Activated naive CD8-positive, alpha-beta T cell treated with anti-CD3 and anti-CD28 coated beads, Interleukin-2, amount 10 ng/mL, durations not matched to agents 7 days and 5 days (primary cell): ENCODE measurements at regions not wholly inside any gene's neighbourhood (a gene's known extent, or its start where the extent isn't known, plus 50 kb on each side); places are given as distances from the start of the nearest gene placed in this dataset.

Experiments used
- ATAC-seq: fragments of 150-1000 bp; cut with Tn5 transposase; one replicate; pipeline ENCODE4 v1.10.0; 2021; ENCODE audit warnings: low read depth, moderate library complexity
- POLR2A ChIA-PET: fragments of 350-600 bp; sonication (Branson Sonifier 250); formaldehyde crosslinking; loops from one replicate; lab custom pipeline; 2021; ENCODE audit warnings: antibody characterized with exemption; lab: Charles Lee
- DNase-seq: peaks from one replicate; pipeline ENCODE4 v3.0.0; 2021
- H3K27ac Mint-ChIP-seq: one replicate; pipeline ENCODE4 v1.8.0; 2022; ENCODE audit warnings: mild to moderate bottlenecking, mixed read lengths
- H3K27me3 Mint-ChIP-seq: one replicate; pipeline ENCODE4 v1.8.0; 2022; ENCODE audit warnings: mild to moderate bottlenecking, moderate library complexity, mixed read lengths
- H3K36me3 Mint-ChIP-seq: one replicate; pipeline ENCODE4 v1.8.0; 2021; ENCODE audit warnings: mild to moderate bottlenecking, mixed read lengths
- H3K4me1 Mint-ChIP-seq: one replicate; pipeline ENCODE4 v1.8.0; 2021; ENCODE audit warnings: mixed read lengths
- H3K4me3 Mint-ChIP-seq: one replicate; pipeline ENCODE4 v1.8.0; 2022; ENCODE audit warnings: mild to moderate bottlenecking, moderate library complexity, mixed read lengths
- H3K9me3 Mint-ChIP-seq: one replicate; pipeline ENCODE4 v1.8.0; 2021; ENCODE audit warnings: mixed read lengths

DNA sequence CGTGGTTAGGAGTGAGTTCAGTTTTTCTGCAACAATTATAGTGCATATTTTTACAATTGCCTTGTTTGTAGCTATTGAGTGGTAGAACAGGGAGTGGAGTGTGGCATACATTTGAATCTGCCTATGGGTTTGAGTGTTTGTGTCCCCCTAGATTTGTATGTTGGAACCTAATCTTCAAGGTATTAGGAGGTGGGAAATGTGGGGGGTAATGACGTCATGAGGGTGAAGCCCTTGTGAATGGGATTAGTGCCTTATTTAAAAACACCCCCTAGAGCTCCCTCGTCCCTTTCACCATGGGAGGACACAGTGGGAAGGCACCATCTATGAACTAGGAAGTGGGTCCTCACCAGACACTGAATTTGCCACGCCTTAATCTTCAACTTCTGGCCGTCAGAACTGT, 819.6 kb downstream of the NLGN4X start:
- H3K9me3 Mint-ChIP-seq = peaks cover 1% of the 10 kb centered on the region
- no peak overlapping the region for H3K4me3 Mint-ChIP-seq
- no peak for DNase-seq
- H3K36me3 Mint-ChIP-seq = no peaks in the 10 kb centered on the region
- H3K27ac Mint-ChIP-seq = no peak overlapping the region
- POLR2A ChIA-PET = no interaction called here
- ATAC-seq = no peak
- no peaks in the 10 kb centered on the region for H3K27me3 Mint-ChIP-seq
- no peaks in the 10 kb centered on the region for H3K4me1 Mint-ChIP-seq

GRCh38 chrX:5402461-5402860, 826.2 kb downstream of the NLGN4X start:
- H3K27me3 Mint-ChIP-seq = no peaks in the 10 kb centered on the region
- no peak overlapping the region for H3K27ac Mint-ChIP-seq
- no peak for ATAC-seq
- POLR2A ChIA-PET = no interaction called here
- DNase-seq = no peak
- H3K4me1 Mint-ChIP-seq = no peaks in the 10 kb centered on the region
- no peaks in the 10 kb centered on the region for H3K9me3 Mint-ChIP-seq
- H3K4me3 Mint-ChIP-seq = no peak overlapping the region
- no peaks in the 10 kb centered on the region for H3K36me3 Mint-ChIP-seq

- no peak for DNase-seq
- POLR2A ChIA-PET = no interaction called here
- Mint-ChIP-seq H3K4me3 (no peak overlapping the region), H3K27me3 (no peaks in the 10 kb centered on the region), H3K36me3 (no peaks in the 10 kb centered on the region), H3K27ac (no peak overlapping the region), H3K9me3 (no peaks in the 10 kb centered on the region), H3K4me1 (no peaks in the 10 kb centered on the region)
- no peak for ATAC-seq
These were observed 829.3 kb downstream of the NLGN4X start for GRCh38 chrX:5399403-5399802.

GRCh38 chrX:5397409-5397808, 831.3 kb downstream of the NLGN4X start:
- Mint-ChIP-seq H3K27ac (no peak overlapping the region), H3K4me3 (no peak overlapping the region), H3K4me1 (no peaks in the 10 kb centered on the region), H3K27me3 (no peaks in the 10 kb centered on the region), H3K36me3 (no peaks in the 10 kb centered on the region), H3K9me3 (no peaks in the 10 kb centered on the region)
- ATAC-seq (no peak), DNase-seq (no peak)
- POLR2A ChIA-PET = no interaction called here

DNA sequence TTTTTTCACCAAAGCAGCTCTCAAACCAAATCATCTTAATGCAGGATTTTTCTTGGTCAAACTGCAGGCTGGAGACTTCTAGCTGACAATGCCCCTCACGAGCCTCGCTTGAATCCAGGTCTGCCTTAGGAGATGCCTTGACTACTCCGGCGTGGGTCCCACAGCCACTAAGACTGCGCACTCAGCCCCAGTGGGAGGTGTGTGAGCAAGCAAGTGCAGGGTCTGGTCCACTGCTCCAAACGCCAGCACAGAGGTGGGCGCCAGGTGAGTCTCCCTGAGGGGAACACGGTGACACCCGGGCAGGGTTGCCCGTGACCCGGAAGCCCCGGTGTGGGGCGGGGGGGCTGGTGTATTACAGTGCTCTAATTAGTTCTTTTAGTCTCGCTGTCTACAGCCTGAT, 838.3 kb downstream of the NLGN4X start:
- H3K4me1 Mint-ChIP-seq = no peaks in the 10 kb centered on the region
- no peaks in the 10 kb centered on the region for H3K9me3 Mint-ChIP-seq
- no peak for DNase-seq
- no peak overlapping the region for H3K4me3 Mint-ChIP-seq
- no peaks in the 10 kb centered on the region for H3K36me3 Mint-ChIP-seq
- no peaks in the 10 kb centered on the region for H3K27me3 Mint-ChIP-seq
- H3K27ac Mint-ChIP-seq = no peak overlapping the region
- ATAC-seq = no peak
- POLR2A ChIA-PET = no interaction called here

DNA sequence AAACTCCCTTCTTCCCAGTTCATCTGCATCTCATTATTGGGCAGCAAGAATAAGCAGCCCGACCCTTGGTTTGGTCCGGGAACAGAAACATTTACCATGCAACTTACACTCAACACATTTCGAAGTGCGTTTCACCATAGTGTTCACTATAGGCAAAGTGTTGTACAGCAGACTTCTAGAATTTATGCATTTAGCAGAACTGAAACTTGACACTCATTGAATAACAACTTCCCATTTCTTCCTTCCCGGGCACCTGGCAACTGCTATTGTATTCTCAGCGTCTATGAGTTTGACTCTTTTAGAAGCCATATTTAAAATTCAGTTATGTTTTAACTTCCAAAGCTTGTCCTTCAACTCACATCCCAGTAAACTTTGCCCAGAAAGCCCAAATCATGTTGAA, 840.6 kb downstream of the NLGN4X start:
- POLR2A ChIA-PET = no interaction called here
- H3K27me3 Mint-ChIP-seq = no peaks in the 10 kb centered on the region
- H3K36me3 Mint-ChIP-seq = no peaks in the 10 kb centered on the region
- no peak overlapping the region for H3K4me3 Mint-ChIP-seq
- H3K4me1 Mint-ChIP-seq = no peaks in the 10 kb centered on the region
- ATAC-seq (no peak), DNase-seq (no peak)
- no peaks in the 10 kb centered on the region for H3K9me3 Mint-ChIP-seq
- H3K27ac Mint-ChIP-seq = no peak overlapping the region

DNA sequence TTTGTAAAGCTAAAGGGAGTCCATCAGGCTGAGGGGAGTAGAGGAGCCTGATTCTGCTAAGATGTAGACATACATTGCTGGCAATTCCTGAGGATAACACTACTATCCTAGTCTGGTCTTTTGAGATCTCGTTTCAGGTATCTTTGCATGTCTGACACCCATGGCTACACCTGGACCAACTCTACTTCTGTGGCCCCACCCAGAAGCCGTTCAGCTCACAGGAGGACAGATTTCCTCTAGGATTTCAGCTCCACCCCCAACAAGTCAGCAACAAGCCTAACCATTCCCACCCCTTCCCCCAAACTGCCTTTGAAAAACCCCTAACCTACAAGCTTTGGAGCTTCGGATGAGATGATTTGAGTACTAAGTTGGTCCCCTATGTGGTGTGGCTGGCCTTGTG, 848.2 kb downstream of the NLGN4X start:
- no peak for DNase-seq
- POLR2A ChIA-PET = no interaction called here
- no peaks in the 10 kb centered on the region for H3K4me1 Mint-ChIP-seq
- no peaks in the 10 kb centered on the region for H3K36me3 Mint-ChIP-seq
- no peak overlapping the region for H3K27ac Mint-ChIP-seq
- ATAC-seq = no peak
- H3K4me3 Mint-ChIP-seq = no peak overlapping the region
- no peaks in the 10 kb centered on the region for H3K9me3 Mint-ChIP-seq
- no peaks in the 10 kb centered on the region for H3K27me3 Mint-ChIP-seq

GRCh38 chrX:5341902-5342301, 886.8 kb downstream of the NLGN4X start:
- no peak overlapping the region for H3K27ac Mint-ChIP-seq
- no peaks in the 10 kb centered on the region for H3K27me3 Mint-ChIP-seq
- no peak overlapping the region for H3K4me3 Mint-ChIP-seq
- DNase-seq (no peak), ATAC-seq (no peak)
- H3K9me3 Mint-ChIP-seq = peaks cover 2% of the 10 kb centered on the region
- POLR2A ChIA-PET = no interaction called here
- H3K36me3 Mint-ChIP-seq = peaks cover under 1% of the 10 kb centered on the region
- no peaks in the 10 kb centered on the region for H3K4me1 Mint-ChIP-seq

GRCh38 chrX:5337160-5337559, 891.5 kb downstream of the NLGN4X start:
- POLR2A ChIA-PET = no interaction called here
- Mint-ChIP-seq H3K4me1 (no peaks in the 10 kb centered on the region), H3K27me3 (no peaks in the 10 kb centered on the region), H3K27ac (no peak overlapping the region), H3K9me3 (peaks cover 3% of the 10 kb centered on the region), H3K36me3 (peaks cover 1% of the 10 kb centered on the region), H3K4me3 (no peak overlapping the region)
- ATAC-seq = no peak
- DNase-seq = no peak

- Mint-ChIP-seq H3K27me3 (no peaks in the 10 kb centered on the region), H3K4me1 (no peaks in the 10 kb centered on the region), H3K9me3 (no peaks in the 10 kb centered on the region), H3K27ac (no peak overlapping the region), H3K4me3 (no peak overlapping the region), H3K36me3 (no peaks in the 10 kb centered on the region)
- ATAC-seq (no peak), DNase-seq (no peak)
- POLR2A ChIA-PET = no interaction called here
These were observed 904.1 kb downstream of the NLGN4X start for GRCh38 chrX:5324546-5324945.

GRCh38 chrX:5314148-5314547, 914.5 kb downstream of the NLGN4X start:
- H3K4me3 Mint-ChIP-seq = no peak overlapping the region
- H3K36me3 Mint-ChIP-seq = no peaks in the 10 kb centered on the region
- no peak for DNase-seq
- no peak for ATAC-seq
- no peaks in the 10 kb centered on the region for H3K4me1 Mint-ChIP-seq
- no peak overlapping the region for H3K27ac Mint-ChIP-seq
- H3K27me3 Mint-ChIP-seq = no peaks in the 10 kb centered on the region
- H3K9me3 Mint-ChIP-seq = no peaks in the 10 kb centered on the region
- POLR2A ChIA-PET = no interaction called here

- no peaks in the 10 kb centered on the region for H3K4me1 Mint-ChIP-seq
- no peak overlapping the region for H3K4me3 Mint-ChIP-seq
- DNase-seq = no peak
- no peak for ATAC-seq
- H3K27me3 Mint-ChIP-seq = no peaks in the 10 kb centered on the region
- H3K27ac Mint-ChIP-seq = no peak overlapping the region
- H3K36me3 Mint-ChIP-seq = no peaks in the 10 kb centered on the region
- no peaks in the 10 kb centered on the region for H3K9me3 Mint-ChIP-seq
- POLR2A ChIA-PET = no interaction called here
These were observed 921.3 kb downstream of the NLGN4X start for GRCh38 chrX:5307416-5307815.

DNA sequence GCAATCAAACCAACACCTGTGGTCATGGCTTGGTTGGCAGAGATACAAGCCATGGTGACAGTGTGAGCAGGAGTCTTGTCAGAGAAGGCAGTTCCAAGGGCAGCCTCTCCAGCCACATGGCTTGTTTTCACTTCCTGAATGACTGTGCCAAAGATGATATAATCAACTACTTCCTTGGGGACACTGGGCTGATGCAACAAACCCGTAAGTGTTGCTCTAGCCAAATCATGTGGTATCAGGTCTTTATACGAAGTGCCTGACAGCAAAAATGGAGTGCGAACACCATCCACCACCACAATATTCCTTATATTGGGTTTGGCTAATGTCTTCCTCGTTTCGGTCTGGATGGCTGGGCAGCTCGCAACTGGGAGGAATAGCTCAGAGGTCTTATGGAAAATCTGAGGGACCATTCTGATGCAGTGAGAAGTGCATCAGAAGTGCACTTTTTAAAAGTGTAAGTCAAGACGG, 922.0 kb downstream of the NLGN4X start:
- no peak for DNase-seq

GRCh38 chrX:5305452-5305851, 923.2 kb downstream of the NLGN4X start:
- no peaks in the 10 kb centered on the region for H3K4me1 Mint-ChIP-seq
- no peak overlapping the region for H3K27ac Mint-ChIP-seq
- H3K9me3 Mint-ChIP-seq = no peaks in the 10 kb centered on the region
- POLR2A ChIA-PET = no interaction called here
- DNase-seq (no peak), ATAC-seq (no peak)
- no peaks in the 10 kb centered on the region for H3K27me3 Mint-ChIP-seq
- no peaks in the 10 kb centered on the region for H3K36me3 Mint-ChIP-seq
- H3K4me3 Mint-ChIP-seq = no peak overlapping the region

More for the DNA sequence above, 922.0 kb downstream of the NLGN4X start:
- Mint-ChIP-seq H3K27me3 (no peaks in the 10 kb centered on the region), H3K4me1 (no peaks in the 10 kb centered on the region), H3K4me3 (no peak overlapping the region), H3K9me3 (no peaks in the 10 kb centered on the region), H3K27ac (no peak overlapping the region), H3K36me3 (no peaks in the 10 kb centered on the region)
- POLR2A ChIA-PET = no interaction called here
- no peak for ATAC-seq

DNA sequence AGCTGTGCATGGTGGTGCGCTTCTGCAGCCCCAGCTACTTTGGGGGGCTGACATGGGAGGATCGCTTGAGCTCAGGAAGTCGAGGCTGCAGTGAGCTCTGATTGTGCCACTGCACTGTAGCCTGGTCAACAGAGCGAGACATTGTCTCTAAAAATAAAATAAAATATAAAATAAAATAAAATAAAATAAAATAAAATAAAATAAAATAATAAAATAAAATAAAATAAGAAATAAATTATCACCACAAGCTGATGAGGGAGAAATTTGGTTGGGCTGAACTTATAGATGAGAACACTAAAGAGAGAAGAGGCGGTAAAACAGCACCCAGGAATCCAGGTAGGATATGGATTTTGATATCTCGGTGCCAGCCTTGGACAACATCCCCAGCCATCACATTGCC, 933.7 kb downstream of the NLGN4X start:
- H3K27me3 Mint-ChIP-seq = no peaks in the 10 kb centered on the region
- DNase-seq (no peak), ATAC-seq (no peak)
- POLR2A ChIA-PET = no interaction called here
- no peak overlapping the region for H3K4me3 Mint-ChIP-seq
- H3K9me3 Mint-ChIP-seq = peaks cover 3% of the 10 kb centered on the region
- H3K4me1 Mint-ChIP-seq = no peaks in the 10 kb centered on the region
- no peaks in the 10 kb centered on the region for H3K36me3 Mint-ChIP-seq
- H3K27ac Mint-ChIP-seq = no peak overlapping the region
